Natural killer cell treated with Interleukin-12 subunit alpha and Interleukin-12 subunit beta and Interleukin-15 and Interleukin-18, amount 100 ng/mL, for 72 hours (primary cell): ENCODE measurements at regions not wholly inside any gene's neighbourhood (a gene's known extent, or its start where the extent isn't known, plus 50 kb on each side); places are given as distances from the start of the nearest gene placed in this dataset.
A peak's percentile ranks its signal among the peaks of the same experiment; 100 is the strongest.

Source experiments
- ATAC-seq, 2 donors: fragments of 150-1000 bp; cut with Tn5 transposase in 1 of 2; sonication (Bioruptor Pico), chemical (Tn5 transposase) in 1 of 2; 2 replicates each; pipeline ENCODE4 v1.10.0; 2021
- DNase-seq: peaks from one replicate; pipeline ENCODE4 v3.0.0; 2022; ENCODE audit warnings: low spot score
- H3K27ac Mint-ChIP-seq, 2 donors: 1 replicate in 1 of 2; 2 replicates in 1 of 2; pipeline ENCODE4 v1.8.0; 2022; ENCODE audit warnings: mixed read lengths in 2 of 2, mild to moderate bottlenecking in 1 of 2, moderate library complexity in 1 of 2
- H3K27me3 Mint-ChIP-seq, 2 donors: 1 replicate in 1 of 2; 2 replicates in 1 of 2; pipeline ENCODE4 v1.8.0; 2022; ENCODE audit warnings: mixed read lengths in 2 of 2
- H3K36me3 Mint-ChIP-seq: one replicate; pipeline ENCODE4 v1.8.0; 2022; ENCODE audit warnings: mixed read lengths
- H3K4me1 Mint-ChIP-seq, 2 donors: 1 replicate in 1 of 2; 2 replicates in 1 of 2; pipeline ENCODE4 v1.8.0; 2022; ENCODE audit warnings: low read depth in 2 of 2, mixed read lengths in 2 of 2, mild to moderate bottlenecking in 1 of 2
- H3K4me3 Mint-ChIP-seq: one replicate; pipeline ENCODE4 v1.8.0; 2022; ENCODE audit warnings: mixed read lengths
- H3K9me3 Mint-ChIP-seq: 2 replicates; pipeline ENCODE4 v1.8.0; 2022; ENCODE audit warnings: mixed read lengths

GRCh38 chr12:92624236-92624635, 78.6 kb upstream of the PLEKHG7 start:
- no peak for ATAC-seq
- H3K27ac Mint-ChIP-seq: no peak overlapping the region
- no peaks in the 10 kb centered on the region for H3K27me3 Mint-ChIP-seq
- no peak for DNase-seq
- H3K36me3 Mint-ChIP-seq: peaks cover 5% of the 10 kb centered on the region
- H3K9me3 Mint-ChIP-seq: peaks cover 5% of the 10 kb centered on the region
- no peak overlapping the region for H3K4me3 Mint-ChIP-seq
- H3K4me1 Mint-ChIP-seq: no peaks in the 10 kb centered on the region

- Mint-ChIP-seq H3K27me3 (no peaks in the 10 kb centered on the region), H3K9me3 (peaks cover 5% of the 10 kb centered on the region), H3K4me1 (no peaks in the 10 kb centered on the region), H3K4me3 (no peak overlapping the region), H3K36me3 (peaks cover 5% of the 10 kb centered on the region), H3K27ac (no peak overlapping the region)
- DNase-seq: no peak
- ATAC-seq: no peak
Observed at GRCh38 chr12:92623386-92623785, 79.4 kb upstream of the PLEKHG7 start.

DNA sequence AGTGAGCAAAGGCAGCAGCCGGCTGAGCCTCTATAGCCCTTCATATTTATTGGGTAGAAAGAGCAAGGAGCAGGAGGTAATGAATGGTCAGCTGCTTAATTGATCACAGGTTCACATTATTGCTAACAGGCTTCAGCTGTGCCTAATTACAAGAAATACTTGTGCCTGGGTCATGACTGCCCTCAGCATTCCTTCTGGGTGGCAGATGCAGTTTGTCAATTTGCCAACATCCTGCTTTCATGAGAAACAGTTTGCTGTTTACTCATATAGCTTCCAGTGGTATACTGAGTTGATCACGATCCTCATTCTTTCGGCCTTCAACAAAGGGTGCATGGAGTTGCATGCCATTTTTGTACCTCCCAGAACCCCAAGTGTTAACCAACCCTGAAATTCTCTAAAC, 81.0 kb upstream of the PLEKHG7 start:
- Mint-ChIP-seq H3K4me1 (no peaks in the 10 kb centered on the region), H3K36me3 (peaks cover 5% of the 10 kb centered on the region), H3K9me3 (peaks cover 5% of the 10 kb centered on the region), H3K4me3 (no peak overlapping the region), H3K27ac (no peak overlapping the region), H3K27me3 (no peaks in the 10 kb centered on the region)
- ATAC-seq (no peak), DNase-seq (no peak)

DNA sequence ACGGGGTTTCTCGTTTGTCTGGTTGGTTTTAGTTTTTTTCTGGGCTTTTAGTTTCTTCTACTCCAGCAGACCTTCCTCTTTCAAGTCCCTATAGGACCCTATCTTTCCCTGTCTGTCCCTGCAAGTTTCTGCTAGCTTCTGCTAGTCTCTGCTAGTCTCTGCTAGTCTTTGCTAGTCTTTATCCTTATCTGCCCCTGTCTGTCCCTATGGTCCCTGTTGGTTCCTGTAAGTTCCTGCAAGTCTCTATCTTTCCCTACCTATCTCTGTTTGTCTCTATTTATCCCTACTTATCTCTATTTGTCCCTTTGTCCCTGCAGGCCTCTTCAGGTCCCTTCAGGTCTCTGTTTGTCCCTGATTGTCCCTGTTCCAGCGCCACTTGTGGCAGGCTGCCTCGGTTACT, 81.5 kb upstream of the PLEKHG7 start:
- no peak for DNase-seq
- H3K9me3 Mint-ChIP-seq: peaks cover 5% of the 10 kb centered on the region
- no peak overlapping the region for H3K27ac Mint-ChIP-seq
- H3K4me1 Mint-ChIP-seq: no peaks in the 10 kb centered on the region
- no peaks in the 10 kb centered on the region for H3K27me3 Mint-ChIP-seq
- H3K36me3 Mint-ChIP-seq: peaks cover 5% of the 10 kb centered on the region
- no peak for ATAC-seq
- H3K4me3 Mint-ChIP-seq: no peak overlapping the region

DNA sequence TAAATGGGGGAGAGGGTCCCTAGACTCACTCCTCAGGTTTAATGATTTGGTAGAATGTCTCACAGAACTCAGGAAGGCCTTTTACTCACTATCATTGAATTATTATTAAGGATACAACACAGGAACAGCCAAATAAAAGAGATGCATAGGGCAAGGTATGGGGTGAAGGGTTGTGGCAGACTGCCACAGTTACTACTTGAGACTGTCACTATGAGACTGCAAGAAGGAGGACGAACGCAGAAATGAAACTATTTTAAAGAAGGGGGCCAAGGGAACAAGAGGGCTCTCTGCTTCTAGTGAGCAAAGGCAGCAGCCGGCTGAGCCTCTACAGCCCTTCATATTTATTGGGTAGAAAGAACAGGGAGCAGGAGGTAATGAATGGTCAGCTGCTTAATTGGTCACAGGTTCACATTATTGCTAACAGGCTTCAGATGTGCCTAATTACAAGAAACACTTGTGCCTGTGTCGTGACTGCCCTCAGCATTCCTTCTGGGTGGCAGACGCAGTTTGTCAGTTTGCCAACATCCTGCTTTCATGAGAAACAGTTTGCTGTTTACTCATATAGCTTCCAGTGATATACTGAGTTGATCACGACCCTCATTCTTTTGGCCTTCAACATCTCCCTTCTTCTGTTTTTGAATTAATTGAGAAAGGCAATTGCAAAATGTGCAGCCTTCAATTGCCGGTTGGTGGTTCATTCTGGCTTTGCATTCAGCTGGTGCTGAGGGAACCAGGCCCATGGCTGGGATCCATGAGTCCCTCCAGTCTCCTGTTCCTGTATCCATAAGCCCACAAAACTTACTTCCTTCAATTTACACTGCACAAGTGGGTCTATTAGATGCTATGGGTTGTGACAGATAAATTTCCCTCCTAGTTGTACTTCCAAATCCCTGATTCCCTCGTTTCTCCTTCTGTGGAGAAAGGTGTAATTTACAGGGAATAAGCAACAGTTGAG, 82.8 kb upstream of the PLEKHG7 start:
- Mint-ChIP-seq H3K36me3 (peaks cover 5% of the 10 kb centered on the region), H3K4me3 (no peak overlapping the region), H3K27me3 (no peaks in the 10 kb centered on the region), H3K9me3 (peaks cover 5% of the 10 kb centered on the region), H3K27ac (no peak overlapping the region), H3K4me1 (no peaks in the 10 kb centered on the region)
- ATAC-seq (no peak), DNase-seq (no peak)

DNA sequence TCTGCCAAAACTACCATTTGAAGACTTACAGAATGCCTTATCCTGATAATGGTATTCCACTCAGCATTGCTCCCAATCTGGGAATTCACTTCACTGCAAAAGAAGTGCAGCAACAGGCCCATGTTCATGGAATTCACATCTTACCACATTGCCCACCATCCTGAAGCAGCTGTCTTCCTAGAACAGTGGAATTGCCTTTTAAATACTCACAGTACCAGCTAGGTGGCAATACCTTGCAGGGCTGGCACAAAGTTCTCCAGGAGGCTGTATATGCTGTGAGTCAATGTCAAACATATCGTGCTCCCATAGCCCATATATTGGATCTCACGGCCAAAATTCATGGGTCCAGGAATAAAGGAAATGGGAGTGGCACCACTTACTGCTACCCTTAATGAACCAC, 83.8 kb upstream of the PLEKHG7 start:
- peaks cover 5% of the 10 kb centered on the region for H3K36me3 Mint-ChIP-seq
- no peak overlapping the region for H3K27ac Mint-ChIP-seq
- no peaks in the 10 kb centered on the region for H3K4me1 Mint-ChIP-seq
- H3K27me3 Mint-ChIP-seq: no peaks in the 10 kb centered on the region
- DNase-seq (no peak), ATAC-seq (no peak)
- H3K4me3 Mint-ChIP-seq: no peak overlapping the region
- peaks cover 5% of the 10 kb centered on the region for H3K9me3 Mint-ChIP-seq

- no peak for DNase-seq
- no peak for ATAC-seq
- Mint-ChIP-seq H3K4me1 (peaks cover 3 to 5% of the 10 kb centered on the region in 2 donors), H3K9me3 (peaks cover 3% of the 10 kb centered on the region), H3K27me3 (no peaks in the 10 kb centered on the region), H3K27ac (no peak overlapping the region), H3K4me3 (no peak overlapping the region), H3K36me3 (no peaks in the 10 kb centered on the region)
Observed at GRCh38 chr12:92615703-92616102, 87.1 kb upstream of the PLEKHG7 start.

DNA sequence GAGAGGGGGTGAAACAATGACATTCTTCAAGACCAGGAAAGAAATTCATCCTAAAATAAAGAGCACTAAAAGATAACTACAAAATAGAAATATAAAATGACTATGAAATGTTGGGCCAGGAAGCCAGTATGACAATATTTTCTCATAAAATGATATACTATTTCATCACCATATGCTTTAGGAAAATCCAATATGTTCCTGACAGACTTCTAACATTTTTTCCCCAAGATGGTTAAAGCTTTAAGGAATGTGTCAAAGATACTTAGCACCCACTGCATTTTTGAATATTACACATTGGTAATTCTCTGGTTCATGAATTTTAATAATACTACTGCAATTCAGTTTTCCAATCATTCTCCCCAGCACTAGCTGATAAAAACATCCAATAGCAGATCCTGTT, 87.7 kb upstream of the PLEKHG7 start:
- H3K9me3 Mint-ChIP-seq: peaks cover 3% of the 10 kb centered on the region
- peaks cover 3 to 5% of the 10 kb centered on the region in 2 donors for H3K4me1 Mint-ChIP-seq
- DNase-seq (no peak), ATAC-seq (no peak)
- H3K36me3 Mint-ChIP-seq: no peaks in the 10 kb centered on the region
- H3K27ac Mint-ChIP-seq: no peak overlapping the region
- H3K27me3 Mint-ChIP-seq: no peaks in the 10 kb centered on the region
- H3K4me3 Mint-ChIP-seq: no peak overlapping the region

- H3K9me3 Mint-ChIP-seq: peaks cover 3% of the 10 kb centered on the region
- DNase-seq (no peak), ATAC-seq (no peak)
- H3K4me3 Mint-ChIP-seq: no peak overlapping the region
- H3K4me1 Mint-ChIP-seq: peaks cover 3 to 5% of the 10 kb centered on the region in 2 donors
- H3K27ac Mint-ChIP-seq: no peak overlapping the region
- H3K36me3 Mint-ChIP-seq: no peaks in the 10 kb centered on the region
- no peaks in the 10 kb centered on the region for H3K27me3 Mint-ChIP-seq
Observed at GRCh38 chr12:92614502-92614901, 88.3 kb upstream of the PLEKHG7 start.

- no peak for ATAC-seq
- Mint-ChIP-seq H3K36me3 (no peaks in the 10 kb centered on the region), H3K27ac (no peak overlapping the region), H3K9me3 (peaks cover 3% of the 10 kb centered on the region), H3K27me3 (no peaks in the 10 kb centered on the region), H3K4me1 (peaks cover 3 to 5% of the 10 kb centered on the region in 2 donors), H3K4me3 (no peak overlapping the region)
- DNase-seq: no peak
Observed at GRCh38 chr12:92614001-92614400, 88.8 kb upstream of the PLEKHG7 start.

- Mint-ChIP-seq H3K36me3 (no peaks in the 10 kb centered on the region), H3K27me3 (no peaks in the 10 kb centered on the region), H3K9me3 (peaks cover 3% of the 10 kb centered on the region), H3K4me3 (no peak overlapping the region), H3K4me1 (peaks cover 12 to 16% of the 10 kb centered on the region in 2 donors), H3K27ac (no peak overlapping the region)
- ATAC-seq (peak in 1 of 2 donors; percentile 49), DNase-seq (no peak)
Observed at GRCh38 chr12:92612611-92613010, 90.2 kb upstream of the PLEKHG7 start.

- Mint-ChIP-seq H3K36me3 (no peaks in the 10 kb centered on the region), H3K4me3 (no peak overlapping the region), H3K27ac (peak overlapping the region in 1 of 2 donors; percentile 59), H3K9me3 (peaks cover 3% of the 10 kb centered on the region), H3K27me3 (no peaks in the 10 kb centered on the region), H3K4me1 (peaks cover 16 to 17% of the 10 kb centered on the region in 2 donors)
- ATAC-seq (no peak), DNase-seq (no peak)
Observed at GRCh38 chr12:92608151-92609091, 94.4 kb upstream of the PLEKHG7 start.

DNA sequence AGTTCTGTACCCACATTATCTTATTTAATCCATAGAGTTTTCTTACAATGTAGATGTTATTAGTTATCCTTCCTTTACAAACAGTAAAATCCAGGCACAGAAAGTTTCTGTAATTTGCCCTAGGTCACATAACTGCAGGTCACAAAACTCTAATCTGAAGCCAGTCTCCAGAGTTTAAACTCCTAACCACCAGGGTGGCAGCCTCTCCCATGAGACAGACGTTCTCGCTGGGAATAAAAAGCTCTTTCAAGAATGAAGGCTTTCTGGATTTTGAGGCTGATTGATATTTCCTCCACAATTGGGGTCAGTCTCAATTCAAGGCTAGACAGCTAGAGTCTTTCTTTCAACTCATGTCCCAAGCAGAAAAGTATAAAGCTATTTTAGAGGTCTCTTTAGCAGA, 95.8 kb upstream of the PLEKHG7 start:
- no peak for DNase-seq
- no peak for ATAC-seq
- Mint-ChIP-seq H3K27me3 (no peaks in the 10 kb centered on the region), H3K27ac (no peak overlapping the region), H3K9me3 (peaks cover 1% of the 10 kb centered on the region), H3K36me3 (peaks cover 2% of the 10 kb centered on the region), H3K4me1 (peaks cover 19% of the 10 kb centered on the region in 2 donors), H3K4me3 (no peak overlapping the region)
